K562 (cell line): ENCODE measurements at regions not wholly inside any gene's neighbourhood (a gene's known extent, or its start where the extent isn't known, plus 50 kb on each side); places are given as distances from the start of the nearest gene placed in this dataset.

Source experiments
- ATAC-seq: fragments of 200-7000 bp; cut with Tn5 transposase; 3 replicates; pipeline ENCODE4 v1.9.1; 2020; ENCODE audit warnings: moderate library complexity
- BruUV-seq: library from RNA; stranded (reverse); fragments of 400-500 nt; replicated peaks from 2 replicates; lab custom pipeline; 2021; lab: Mats Ljungman, UMichigan
- CTCF ChIA-PET: fragments of 300-600 bp; formaldehyde crosslinking; extraction: SDS; loops from one replicate; lab custom pipeline; 2021; ENCODE audit warnings: low intra/inter-chr PET ratio; lab: Yijun Ruan, JAX
- POLR2A ChIA-PET: fragments of 300-600, 350-650 bp; sonication (Branson Sonifier 250); formaldehyde crosslinking; extraction: SDS; loops from one replicate; lab custom pipeline; 2021; ENCODE audit warnings: antibody characterized with exemption, inconsistent platforms; lab: Yijun Ruan, JAX
- DNase-seq, 4 experiments: peaks; one replicate each; pipeline versions ENCODE4 v3.0.0 to v3.0.0-alpha.2; 2011 to 2018; ENCODE audit warnings: low spot score in 3 of 4, mixed read lengths in 3 of 4; ENCODE audit errors: extremely low read depth in 1 of 4
- FAIRE-seq: peaks from 2 replicates; lab custom pipeline; 2011; peaks lifted over from hg19 to GRCh38; lab: Jason Lieb, UNC
- H2AFZ ChIP-seq: 2 replicates; pipeline ENCODE4 v1.6.0; 2011; ENCODE audit warnings: low read depth, low read length, control low read depth, inconsistent platforms
- H3K27ac ChIP-seq: fragments of 200-600 bp; 3 replicates; pipeline ENCODE4 v1.8.0; 2011; ENCODE audit warnings: low read depth, mild to moderate bottlenecking, control low read depth, inconsistent platforms, low read length, moderate library complexity, mixed read lengths; ENCODE audit errors: extremely low read depth
- H3K27me3 ChIP-seq, 2 experiments: fragments of 300-600 bp in 1 of 2; 2 replicates in 1 of 2; 3 replicates in 1 of 2; pipeline versions ENCODE4 v1.6.0 to v1.8.0; 2011; ENCODE audit warnings: inconsistent platforms in 2 of 2, low read length in 2 of 2, mild to moderate bottlenecking in 1 of 2, mixed read lengths in 1 of 2, moderate library complexity in 1 of 2; ENCODE audit not compliant: control insufficient read depth in 2 of 2, insufficient read depth in 2 of 2
- H3K36me3 ChIP-seq: fragments of 300-600 bp; 3 replicates; pipeline ENCODE4 v1.8.0; 2011; ENCODE audit warnings: mild to moderate bottlenecking, low read length, inconsistent platforms; ENCODE audit not compliant: control insufficient read depth, insufficient read depth
- H3K4me1 ChIP-seq, 2 experiments: fragments of 200-600 bp in 1 of 2; replicated peaks in 1 of 2; 2 replicates in 1 of 2; 3 replicates in 1 of 2; pipeline versions ENCODE4 v1.5.1 to v1.8.0; 2011; ENCODE audit warnings: inconsistent platforms in 2 of 2, low read length in 2 of 2, mild to moderate bottlenecking in 1 of 2, mixed read lengths in 1 of 2, moderate library complexity in 1 of 2; ENCODE audit not compliant: control insufficient read depth in 2 of 2, insufficient read depth in 2 of 2
- H3K4me2 ChIP-seq: 2 replicates; pipeline ENCODE4 v1.6.1; 2011; ENCODE audit warnings: low read length, control low read depth, inconsistent platforms, mixed read lengths; ENCODE audit not compliant: insufficient read depth
- H3K4me3 ChIP-seq: fragments of 200-600 bp; sonication (generic), shearing (Covaris generic); 2 replicates; pipeline ENCODE4 v1.5.1; 2016; ENCODE audit warnings: control low read depth, inconsistent platforms
- H3K79me2 ChIP-seq: fragments of 200-600 bp; 3 replicates; pipeline ENCODE4 v1.8.0; 2011; ENCODE audit warnings: low read length, inconsistent platforms; ENCODE audit not compliant: control insufficient read depth, insufficient read depth
- H3K9ac ChIP-seq, 2 experiments: 2 replicates each; pipeline versions ENCODE4 v1.6.0 to v1.6.1; 2011; ENCODE audit warnings: low read depth in 2 of 2, low read length in 2 of 2, control low read depth in 1 of 2, inconsistent platforms in 1 of 2, mild to moderate bottlenecking in 1 of 2, mixed read lengths in 1 of 2; ENCODE audit not compliant: insufficient read depth in 1 of 2
- H3K9me1 ChIP-seq: one replicate; pipeline ENCODE4 v1.6.0; 2011; ENCODE audit warnings: inconsistent platforms, mild to moderate bottlenecking, low read length, moderate library complexity; ENCODE audit not compliant: control insufficient read depth, insufficient read depth
- H3K9me3 ChIP-seq: replicated peaks from 2 replicates; pipeline ENCODE4 v1.5.1; 2011; ENCODE audit warnings: low read depth, low read length, inconsistent platforms; ENCODE audit not compliant: control insufficient read depth, insufficient read depth
- H4K20me1 ChIP-seq: replicated peaks from 2 replicates; pipeline ENCODE4 v1.6.1; 2011; ENCODE audit warnings: low read length, inconsistent platforms, mixed read lengths; ENCODE audit not compliant: control insufficient read depth, insufficient read depth
- ARID1B ChIP-seq: fragments of 450-650 bp; IDR thresholded peaks from 2 replicates; pipeline ENCODE4 v1.6.1; 2016; ENCODE audit warnings: antibody characterized with exemption, mild to moderate bottlenecking, inconsistent platforms
- CBFA2T3 ChIP-seq: fragments of 450-650 bp; IDR thresholded peaks from 2 replicates; pipeline ENCODE4 v1.6.1; 2017
- FOXK2 ChIP-seq, 2 experiments: fragments of 450-650 bp; IDR thresholded peaks in 1 of 2; conservative IDR thresholded peaks in 1 of 2; 2 replicates each; pipeline ENCODE4 v1.6.1; 2016; ENCODE audit warnings: low read depth in 2 of 2, mild to moderate bottlenecking in 1 of 2
- NFATC3 ChIP-seq: fragments of 450-650 bp; IDR thresholded peaks from 2 replicates; pipeline ENCODE4 v1.6.1; 2017; ENCODE audit warnings: mild to moderate bottlenecking
- SMAD4 ChIP-seq: fragments of 250-450 bp; sonication (Bioruptor Pico); conservative IDR thresholded peaks from 2 replicates; pipeline ENCODE4 v1.8.0; 2021; ENCODE audit warnings: inconsistent platforms, mild to moderate bottlenecking, moderate library complexity
- TEAD4 ChIP-seq, 2 experiments: sonication (generic) in 1 of 2; formaldehyde crosslinking in 1 of 2; IDR thresholded peaks; 2 replicates each; pipeline versions ENCODE4 v1.6.1 to v1.8.0; 2012 to 2022; ENCODE audit warnings: borderline replicate concordance in 1 of 2, inconsistent platforms in 1 of 2, low read length in 1 of 2, mild to moderate bottlenecking in 1 of 2, missing genetic modification reagents in 1 of 2
- whole genome bisulfite sequencing: fragments of 100-300 bp; shearing (Covaris generic); methylation state at CpG from one replicate; pipeline ENCODE4 v1.1.6; 2016; ENCODE audit warnings: low coverage, mixed read lengths; ENCODE audit not compliant: insufficient coverage; ENCODE audit errors: missing lambda C conversion rate; 5-methylcytosine and 5-hydroxymethylcytosine counted together
- in situ Hi-C: fragments of 300-500 bp; cut with MboI; formaldehyde crosslinking; loops from 4 replicates; pipeline ENCODE4 v1.15.0; 2018; ENCODE audit warnings: inconsistent platforms, mixed read lengths
- intact Hi-C: fragments of 100-400 bp; cut with micrococcal nuclease; formaldehyde crosslinking; loops from 2 replicates; pipeline ENCODE4 v1.14.2; 2022
- TF ChIP-seq, protein P1 (sequence below): fragments of 250-450 bp; sonication (Bioruptor Pico); IDR thresholded peaks from 2 replicates; pipeline ENCODE4 v1.8.0; 2021; ENCODE audit warnings: borderline replicate concordance, mild to moderate bottlenecking, moderate library complexity; ENCODE audit not compliant: poor library complexity, severe bottlenecking
- TF ChIP-seq, protein P2 (sequence below): fragments of 250-450 bp; sonication (Bioruptor Pico); IDR thresholded peaks from 2 replicates; pipeline ENCODE4 v1.4.0; 2020; ENCODE audit warnings: mild to moderate bottlenecking, moderate library complexity
- TF ChIP-seq, protein P3 (sequence below): fragments of 450-650 bp; conservative IDR thresholded peaks from 2 replicates; pipeline ENCODE4 v1.6.1; 2016; ENCODE audit warnings: missing genetic modification characterization, low read depth, mild to moderate bottlenecking, missing compliant biosample characterization, moderate library complexity

DNA sequence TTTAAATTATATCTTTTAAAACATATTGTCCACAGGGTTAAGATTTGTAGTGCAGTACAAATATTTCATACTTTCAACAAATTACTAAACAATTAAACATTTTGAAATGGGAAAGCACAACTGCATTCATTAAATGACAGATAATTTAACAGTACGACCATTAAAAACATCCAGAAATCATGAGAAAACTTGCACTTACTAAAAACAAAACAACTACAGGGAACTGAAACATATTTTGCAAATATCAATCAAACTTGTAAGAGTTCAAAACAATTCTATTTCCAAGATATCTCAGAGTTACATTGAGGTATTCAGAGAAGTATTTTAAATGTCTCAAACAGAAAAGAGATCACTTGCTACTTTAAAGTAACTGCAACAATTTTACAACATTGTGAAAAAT, 478.5 kb upstream of the PCDH10 start:
- 0% methylated on average over 1 of the region's 1 CpG for WGBS
- Histone ChIP-seq H4K20me1 (no peaks in the 10 kb centered on the region), H3K9me1 (no peaks in the 10 kb centered on the region), H3K4me3 (no peak overlapping the region), H2AFZ (no peak overlapping the region), H3K4me1 (no peaks in the 10 kb centered on the region), H3K79me2 (no peaks in the 10 kb centered on the region), H3K27ac (no peak overlapping the region)
- no TSS peak for BruUV-seq
- no peak for ATAC-seq
- POLR2A ChIA-PET, result no interaction called here
- TF ChIP-seq, protein P1, sequence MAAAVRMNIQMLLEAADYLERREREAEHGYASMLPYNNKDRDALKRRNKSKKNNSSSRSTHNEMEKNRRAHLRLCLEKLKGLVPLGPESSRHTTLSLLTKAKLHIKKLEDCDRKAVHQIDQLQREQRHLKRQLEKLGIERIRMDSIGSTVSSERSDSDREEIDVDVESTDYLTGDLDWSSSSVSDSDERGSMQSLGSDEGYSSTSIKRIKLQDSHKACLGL, result no peak
- TF ChIP-seq, protein P2, sequence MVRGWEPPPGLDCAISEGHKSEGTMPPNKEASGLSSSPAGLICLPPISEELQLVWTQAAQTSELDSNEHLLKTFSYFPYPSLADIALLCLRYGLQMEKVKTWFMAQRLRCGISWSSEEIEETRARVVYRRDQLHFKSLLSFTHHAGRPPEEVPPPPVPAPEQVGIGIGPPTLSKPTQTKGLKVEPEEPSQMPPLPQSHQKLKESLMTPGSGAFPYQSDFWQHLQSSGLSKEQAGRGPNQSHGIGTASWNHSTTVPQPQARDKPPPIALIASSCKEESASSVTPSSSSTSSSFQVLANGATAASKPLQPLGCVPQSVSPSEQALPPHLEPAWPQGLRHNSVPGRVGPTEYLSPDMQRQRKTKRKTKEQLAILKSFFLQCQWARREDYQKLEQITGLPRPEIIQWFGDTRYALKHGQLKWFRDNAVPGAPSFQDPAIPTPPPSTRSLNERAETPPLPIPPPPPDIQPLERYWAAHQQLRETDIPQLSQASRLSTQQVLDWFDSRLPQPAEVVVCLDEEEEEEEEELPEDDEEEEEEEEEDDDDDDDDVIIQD (CRISPR knock-in tag), result no peak
- TF ChIP-seq, protein P3, sequence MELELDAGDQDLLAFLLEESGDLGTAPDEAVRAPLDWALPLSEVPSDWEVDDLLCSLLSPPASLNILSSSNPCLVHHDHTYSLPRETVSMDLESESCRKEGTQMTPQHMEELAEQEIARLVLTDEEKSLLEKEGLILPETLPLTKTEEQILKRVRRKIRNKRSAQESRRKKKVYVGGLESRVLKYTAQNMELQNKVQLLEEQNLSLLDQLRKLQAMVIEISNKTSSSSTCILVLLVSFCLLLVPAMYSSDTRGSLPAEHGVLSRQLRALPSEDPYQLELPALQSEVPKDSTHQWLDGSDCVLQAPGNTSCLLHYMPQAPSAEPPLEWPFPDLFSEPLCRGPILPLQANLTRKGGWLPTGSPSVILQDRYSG (tag), result no peak
- TF ChIP-seq ARID1B (no peak), TEAD4 (IDR thresholded peaks at IDR 0.05; ENCODE audit: low read length) (no peak), TEAD4 (CRISPR knock-in tag; IDR thresholded peaks at IDR 0.05; ENCODE audit: borderline replicate concordance) (no peak), NFATC3 (no peak), SMAD4 (CRISPR knock-in tag) (no peak), FOXK2 (conservative IDR thresholded peaks at IDR 0.05 in 1 of 2, IDR thresholded peaks at IDR 0.05 in 1 of 2; ENCODE audit: low read depth in 2 of 2) (no peak), CBFA2T3 (no peak)
- TF ChIP-seq, all 486 proteins: peak for 0
- Histone ChIP-seq H3K4me2 (no peak overlapping the region), H3K9me3 (no peaks in the 10 kb centered on the region), H3K27me3 (no peaks in the 10 kb centered on the region), H3K9ac (no peak overlapping the region), H3K36me3 (no peaks in the 10 kb centered on the region)
- in situ Hi-C loops (no loop called here), intact Hi-C loops (no loop called here)
- CTCF ChIA-PET, result no interaction called here
- DNase-seq (no peak), FAIRE-seq (no peak)
